ENCODE measurements at regions not wholly inside any gene's neighbourhood (a gene's known extent, or its start where the extent isn't known, plus 50 kb on each side); places are given as distances from the start of the nearest gene placed in this dataset.
"Not testable (repeated sequence)": the region's sequence is repeated elsewhere in the genome, so short reads cannot be mapped to it uniquely, and the experiment has no call there.

DNA sequence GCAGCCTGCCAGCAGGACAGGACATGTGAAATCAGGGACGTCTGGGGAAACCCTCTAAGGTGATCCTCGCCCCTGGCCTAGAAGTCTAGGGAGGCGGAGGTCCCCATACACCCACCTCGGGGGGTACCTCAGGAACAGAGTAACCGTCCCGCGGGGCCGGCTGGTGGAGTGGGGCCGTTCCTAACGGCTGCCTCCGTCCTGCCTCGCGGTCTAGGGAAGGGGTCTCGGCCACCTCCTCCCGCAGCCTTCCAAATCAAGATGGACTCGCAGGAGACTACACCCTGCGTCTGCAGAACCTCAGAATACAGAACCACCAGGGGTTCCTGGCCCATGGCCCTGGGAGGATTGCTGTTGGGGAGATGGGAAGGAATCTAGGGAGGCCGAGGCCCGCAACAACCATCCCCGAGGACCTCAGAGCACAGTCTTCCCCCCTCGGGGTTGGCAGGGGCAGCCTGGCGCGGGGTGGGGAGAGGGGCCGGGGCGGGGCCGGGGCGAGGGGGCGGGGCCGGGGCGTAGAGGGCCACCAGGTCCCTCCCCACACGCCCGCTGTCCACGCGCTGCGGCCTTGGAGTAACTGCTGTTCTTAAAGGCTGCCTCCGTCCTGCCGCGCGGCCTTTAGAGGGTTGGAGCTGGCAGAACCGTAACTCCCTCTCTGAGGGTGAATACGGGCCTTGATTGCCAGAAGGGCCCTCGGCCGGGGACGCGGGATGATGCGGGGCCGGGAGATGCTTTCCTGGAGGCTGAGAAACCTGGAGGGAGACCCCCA, 89.0 kb upstream of the MLN start:
- no peak for DNase-seq

- no peak for DNase-seq
These were observed 84.9 kb upstream of the MLN start for GRCh38 chr6:33888664-33889200.

- DNase-seq: no peak
These were observed 84.4 kb upstream of the MLN start for GRCh38 chr6:33888183-33888582.

- no peak for DNase-seq
These were observed 82.9 kb upstream of the MLN start for GRCh38 chr6:33886673-33887144.

GRCh38 chr6:33885132-33886057, 81.6 kb upstream of the MLN start:
- no peak for DNase-seq

GRCh38 chr6:33883621-33884020, 79.8 kb upstream of the MLN start:
- not testable (repeated sequence) for DNase-seq

GRCh38 chr6:33882154-33882553, 78.4 kb upstream of the MLN start:
- DNase-seq: no peak

GRCh38 chr6:33880766-33881165, 77.0 kb upstream of the MLN start:
- DNase-seq: no peak

DNA sequence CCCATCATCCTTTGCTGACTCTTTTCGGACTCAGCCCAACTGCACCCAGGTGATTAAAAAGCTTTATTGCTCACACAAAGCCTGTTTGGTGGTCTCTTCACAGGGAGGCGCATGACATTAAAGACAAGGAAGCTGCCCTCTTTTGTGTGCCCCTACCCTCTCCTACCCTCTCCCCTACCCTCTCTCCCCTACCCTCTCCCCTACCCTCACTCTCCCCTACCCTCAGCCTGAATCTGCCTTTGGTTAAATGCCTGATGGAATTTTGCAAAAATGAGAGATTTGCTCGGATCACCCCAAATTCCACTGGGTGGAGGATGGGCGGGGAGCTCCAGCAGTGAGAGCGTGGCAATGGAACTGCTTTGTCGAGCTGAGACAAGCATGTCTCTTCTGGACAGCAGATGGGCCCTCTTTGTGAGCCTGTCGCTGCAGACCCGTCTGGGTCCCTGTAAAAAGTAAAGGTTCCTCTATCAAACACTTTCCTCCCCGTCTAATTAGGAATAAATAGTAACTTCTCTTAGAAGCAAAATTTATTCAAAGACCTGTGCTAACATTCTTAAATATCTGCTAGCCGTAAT, 76.4 kb upstream of the MLN start:
- no peak for DNase-seq

DNA sequence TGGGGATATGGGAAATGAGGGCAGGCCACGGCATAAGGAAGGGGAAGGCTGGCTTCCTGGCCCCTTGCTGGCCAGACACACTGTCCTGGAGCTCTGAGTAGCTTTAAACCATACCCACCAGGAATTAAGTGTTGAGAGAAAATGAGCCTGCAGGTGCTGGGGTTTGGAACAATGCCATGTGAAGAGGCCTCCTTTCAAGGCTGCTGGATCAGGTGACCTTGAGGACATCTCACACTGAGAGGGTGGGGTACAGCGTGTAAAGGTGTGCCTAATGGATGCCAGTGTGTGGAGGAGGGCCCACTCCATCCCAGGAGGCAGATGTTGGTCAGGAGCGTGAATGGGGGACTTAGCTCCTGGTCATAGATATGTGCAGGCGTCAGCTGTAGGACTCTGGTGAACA, 74.8 kb upstream of the MLN start:
- DNase-seq: no peak

DNA sequence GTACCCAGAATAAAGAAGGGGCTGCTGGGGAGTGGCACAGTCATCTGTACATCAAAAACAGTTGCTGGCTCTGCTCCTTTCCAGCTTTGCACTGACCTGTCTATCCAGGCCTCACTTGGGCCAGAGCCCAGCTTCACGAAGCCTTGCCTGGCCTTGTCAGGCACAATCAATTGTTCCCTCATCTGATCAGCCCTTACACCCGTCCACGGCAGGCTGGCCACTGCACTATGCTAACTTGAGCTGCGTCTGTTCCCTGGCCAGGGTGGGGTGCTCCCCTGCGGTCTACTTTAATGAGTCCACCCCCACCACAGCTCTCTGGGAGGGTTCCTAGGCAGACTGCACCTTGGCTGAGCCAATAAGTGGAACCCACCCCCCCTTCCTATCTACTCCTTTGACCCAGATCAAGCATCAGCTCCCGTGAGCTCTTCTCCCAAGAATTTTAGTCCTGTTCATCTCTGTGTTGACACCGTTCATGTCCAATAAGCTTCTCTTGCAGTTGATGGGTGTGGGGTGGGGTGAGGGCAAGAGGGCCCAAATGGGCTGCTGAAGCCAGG, 74.3 kb upstream of the MLN start:
- no peak for DNase-seq

DNA sequence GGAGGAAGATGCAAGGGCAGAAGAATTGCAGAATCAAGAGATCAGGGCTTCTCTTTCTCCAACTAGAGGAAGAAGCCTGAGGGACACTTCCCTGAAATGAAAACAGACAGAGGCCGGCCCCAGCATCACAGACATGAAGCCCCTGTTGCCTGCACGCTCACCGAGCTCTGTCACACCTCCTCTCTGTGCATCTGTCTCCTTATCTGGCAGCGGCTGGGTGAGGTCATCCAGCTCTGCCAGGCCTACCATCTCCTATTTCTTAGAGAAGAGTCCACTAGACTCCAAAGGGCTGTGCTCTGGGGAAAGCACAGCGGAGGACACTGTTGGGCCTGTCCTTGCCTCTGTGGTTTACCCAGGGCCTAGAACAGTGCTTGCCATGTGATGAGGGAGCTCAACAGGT, 71.9 kb upstream of the MLN start:
- no peak for DNase-seq

DNA sequence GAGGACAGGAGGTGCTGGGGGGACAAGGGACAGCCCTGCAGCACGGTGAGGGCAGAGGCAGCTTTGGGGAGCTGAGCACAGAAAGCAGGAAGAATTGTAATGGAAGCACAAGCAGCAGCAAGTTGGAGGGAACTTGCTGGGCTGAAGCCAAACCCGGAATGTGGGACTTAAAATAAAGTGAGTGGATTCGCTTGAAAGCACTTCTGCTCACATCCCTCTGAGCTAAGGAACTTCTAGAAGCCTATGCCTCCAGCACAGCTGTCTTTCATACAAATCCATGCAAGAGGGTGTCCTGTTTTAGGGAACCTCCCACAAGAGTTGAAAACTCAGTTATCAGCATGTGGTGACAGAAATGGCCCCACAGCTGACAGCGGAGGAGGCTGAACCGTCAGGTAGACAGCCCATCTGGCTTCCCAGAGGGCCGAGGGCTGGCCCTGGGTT, 71.4 kb upstream of the MLN start:
- DNase-seq: no peak

- no peak for DNase-seq
These were observed 70.4 kb upstream of the MLN start for GRCh38 chr6:33874136-33874760.

- DNase-seq: no peak
These were observed 69.0 kb upstream of the MLN start for GRCh38 chr6:33872761-33873160.

GRCh38 chr6:33869826-33870423, 66.1 kb upstream of the MLN start:
- DNase-seq: no peak

- DNase-seq: no peak
These were observed 65.3 kb upstream of the MLN start for GRCh38 chr6:33869121-33869520.

GRCh38 chr6:33868141-33868540, 64.3 kb upstream of the MLN start:
- DNase-seq: no peak

DNA sequence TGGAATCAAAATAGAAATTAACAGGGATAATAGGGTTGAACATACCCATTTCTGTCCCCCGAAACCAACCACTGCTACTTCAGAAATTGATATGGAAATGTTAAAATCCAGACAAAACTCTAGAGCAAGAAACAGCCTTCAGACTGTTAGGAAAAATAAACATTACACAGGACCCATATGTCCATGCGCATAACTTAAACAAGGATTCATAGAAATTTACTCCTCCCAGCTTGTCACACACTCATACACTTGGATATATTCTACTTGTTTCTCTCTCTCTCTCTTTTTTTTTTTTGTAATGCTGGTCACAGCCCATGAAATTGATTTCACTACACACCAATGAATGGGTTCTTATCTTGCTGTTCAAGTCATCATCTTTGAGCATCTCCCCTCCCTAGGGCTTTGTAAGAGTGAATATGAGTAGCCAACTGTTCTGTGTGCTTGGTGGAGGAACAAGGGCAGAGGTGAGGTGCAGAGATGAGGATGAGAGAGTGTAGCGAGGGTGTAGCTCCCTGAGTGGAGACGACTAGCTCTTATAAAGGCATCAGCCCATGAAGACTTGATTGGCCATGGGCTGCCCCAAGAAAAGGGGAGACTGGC, 61.8 kb upstream of the MLN start:
- no peak for DNase-seq

DNA sequence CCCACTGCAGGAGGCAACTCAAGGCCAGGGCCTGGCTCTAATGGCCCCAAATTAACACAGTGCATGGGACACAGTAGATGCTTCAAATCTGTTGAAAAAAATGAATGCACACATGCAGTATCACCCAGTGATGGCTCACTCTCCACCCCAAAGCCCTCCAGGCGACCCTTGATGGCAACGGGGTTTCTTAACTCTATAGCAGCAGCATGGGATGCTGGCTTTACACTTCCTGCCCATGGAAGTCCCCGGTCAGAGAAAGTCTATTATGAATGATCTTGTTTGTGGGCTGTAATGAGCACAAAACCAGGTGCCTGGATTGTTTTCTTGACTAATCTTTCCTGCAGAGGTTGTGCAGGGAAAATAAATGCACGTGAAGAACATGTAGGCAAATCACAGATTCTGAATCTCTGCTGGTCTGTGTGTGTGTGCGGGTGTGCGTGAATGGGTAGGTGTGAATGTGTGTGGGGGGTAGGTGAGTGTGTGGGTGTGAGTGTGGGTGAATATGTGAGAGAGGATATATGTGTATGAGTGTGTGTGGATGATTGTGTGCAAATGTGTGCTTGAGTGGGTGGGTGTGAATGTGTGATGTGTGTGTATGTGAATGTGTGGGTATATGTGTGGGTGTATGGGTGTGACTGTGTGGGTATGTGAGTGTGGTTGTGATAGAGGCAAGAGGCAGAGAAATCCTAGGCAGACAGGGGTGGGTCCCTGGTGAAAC, 60.1 kb upstream of the MLN start:
- DNase-seq: no peak

DNA sequence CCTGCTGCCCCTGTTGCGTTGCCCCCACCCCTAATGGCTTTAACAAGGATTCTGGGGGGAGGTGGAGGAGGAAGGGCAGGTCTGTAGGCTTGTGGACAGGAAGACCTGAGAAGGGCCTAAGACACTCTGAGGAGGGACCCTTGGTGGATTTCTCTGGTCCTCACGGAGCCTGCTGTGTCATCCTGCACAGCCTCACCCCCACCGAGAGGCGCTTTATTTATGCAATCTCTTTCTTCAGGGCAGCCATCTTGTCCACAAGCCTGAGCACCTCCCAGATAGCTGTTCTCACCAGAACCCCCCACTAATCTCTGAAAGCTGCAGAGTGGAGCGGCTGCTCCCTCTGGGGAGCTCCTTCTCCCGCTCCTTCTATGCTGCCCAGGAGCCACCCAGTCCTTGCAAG, 59.3 kb upstream of the MLN start:
- no peak for DNase-seq
